Uterus (tissue), 2 donors: ENCODE measurements at regions not wholly inside any gene's neighbourhood (a gene's known extent, or its start where the extent isn't known, plus 50 kb on each side); places are given as distances from the start of the nearest gene placed in this dataset.

ENCODE experiments used
- POLR2A ChIP-seq, 2 donors: fragments of 450-650 bp; IDR thresholded peaks; one replicate each; pipeline ENCODE4 v1.6.1; 2016; ENCODE audit warnings: antibody characterized with exemption in 2 of 2, mild to moderate bottlenecking in 1 of 2, moderate library complexity in 1 of 2
- TF ChIP-seq, protein P1 (sequence below), 4 experiments: fragments of 200-600 bp in 2 of 4; fragments of 450-650 bp in 2 of 4; sonication (generic) in 2 of 4; IDR thresholded peaks; one replicate each; pipeline ENCODE4 v1.5.1; 2016 to 2019; ENCODE audit warnings: antibody characterized with exemption in 4 of 4, mild to moderate bottlenecking in 2 of 4, moderate library complexity in 1 of 4

GRCh38 chr12:92557422-92557724 is 145.4 kb upstream of the PLEKHG7 start:
- TF ChIP-seq POLR2A (IDR thresholded peaks at IDR 0.05), result no peak
- TF ChIP-seq, protein P1, sequence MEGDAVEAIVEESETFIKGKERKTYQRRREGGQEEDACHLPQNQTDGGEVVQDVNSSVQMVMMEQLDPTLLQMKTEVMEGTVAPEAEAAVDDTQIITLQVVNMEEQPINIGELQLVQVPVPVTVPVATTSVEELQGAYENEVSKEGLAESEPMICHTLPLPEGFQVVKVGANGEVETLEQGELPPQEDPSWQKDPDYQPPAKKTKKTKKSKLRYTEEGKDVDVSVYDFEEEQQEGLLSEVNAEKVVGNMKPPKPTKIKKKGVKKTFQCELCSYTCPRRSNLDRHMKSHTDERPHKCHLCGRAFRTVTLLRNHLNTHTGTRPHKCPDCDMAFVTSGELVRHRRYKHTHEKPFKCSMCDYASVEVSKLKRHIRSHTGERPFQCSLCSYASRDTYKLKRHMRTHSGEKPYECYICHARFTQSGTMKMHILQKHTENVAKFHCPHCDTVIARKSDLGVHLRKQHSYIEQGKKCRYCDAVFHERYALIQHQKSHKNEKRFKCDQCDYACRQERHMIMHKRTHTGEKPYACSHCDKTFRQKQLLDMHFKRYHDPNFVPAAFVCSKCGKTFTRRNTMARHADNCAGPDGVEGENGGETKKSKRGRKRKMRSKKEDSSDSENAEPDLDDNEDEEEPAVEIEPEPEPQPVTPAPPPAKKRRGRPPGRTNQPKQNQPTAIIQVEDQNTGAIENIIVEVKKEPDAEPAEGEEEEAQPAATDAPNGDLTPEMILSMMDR (IDR thresholded peaks at IDR 0.05), result no peak
